OCI-LY3 (cell line): ENCODE measurements at regions not wholly inside any gene's neighbourhood (a gene's known extent, or its start where the extent isn't known, plus 50 kb on each side); places are given as distances from the start of the nearest gene placed in this dataset.

ENCODE experiments used
- H2AFZ ChIP-seq: fragments of 200-600, 300-600 bp; shearing (Covaris generic); 2 replicates; pipeline ENCODE4 v1.6.0; 2014; ENCODE audit warnings: antibody characterized with exemption, low read depth, low read length
- H3K27ac ChIP-seq: fragments of 200-600, 300-600 bp; sonication (generic); 2 replicates; pipeline ENCODE4 v1.5.1; 2014; ENCODE audit warnings: mild to moderate bottlenecking, low read length, moderate library complexity, mixed read lengths
- H3K27me3 ChIP-seq: fragments of 200-600, 300-600 bp; sonication (generic); 2 replicates; pipeline ENCODE4 v1.6.1; 2014; ENCODE audit warnings: low read depth, low read length, mixed read lengths
- H3K36me3 ChIP-seq: fragments of 200-600, 300-600 bp; sonication (generic); replicated peaks from 2 replicates; pipeline ENCODE3; 2014; ENCODE audit warnings: low read depth, low read length, mixed read lengths
- H3K4me1 ChIP-seq: fragments of 300-600, 200-600 bp; sonication (generic); 2 replicates; pipeline ENCODE4 v1.6.1; 2014; ENCODE audit warnings: low read length, mixed read lengths
- H3K4me2 ChIP-seq: fragments of 200-600, 300-600 bp; sonication (generic); 2 replicates; pipeline ENCODE4 v1.6.1; 2014; ENCODE audit warnings: low read length, mixed read lengths
- H3K4me3 ChIP-seq: fragments of 300-600, 200-600 bp; sonication (generic); 2 replicates; pipeline ENCODE4 v1.5.1; 2014; ENCODE audit warnings: antibody characterized with exemption, mild to moderate bottlenecking, low read length, moderate library complexity
- H3K79me2 ChIP-seq: fragments of 300-600, 200-600 bp; shearing (Covaris generic); 2 replicates; pipeline ENCODE4 v1.6.1; 2014; ENCODE audit warnings: mild to moderate bottlenecking, low read length, mixed read lengths
- H3K9ac ChIP-seq: fragments of 300-600, 200-600 bp; shearing (Covaris generic); 2 replicates; pipeline ENCODE4 v1.6.0; 2014; ENCODE audit warnings: mild to moderate bottlenecking, low read length, moderate library complexity
- H3K9me3 ChIP-seq: fragments of 200-600, 300-600 bp; shearing (Covaris generic); 2 replicates; pipeline ENCODE4 v1.6.1; 2014; ENCODE audit warnings: low read length, mixed read lengths; ENCODE audit not compliant: insufficient read depth
- H4K20me1 ChIP-seq: fragments of 200-600, 300-600 bp; sonication (generic); 2 replicates; pipeline ENCODE4 v1.6.1; 2016; ENCODE audit warnings: low read length, mixed read lengths; ENCODE audit not compliant: insufficient read depth
- EZH2phosphoT487 ChIP-seq: fragments of 200-600 bp; shearing (Covaris generic); IDR thresholded peaks from 2 replicates; pipeline ENCODE4 v1.6.1; 2018; ENCODE audit warnings: antibody characterized with exemption, mixed run types, low read depth
- TF ChIP-seq, protein P1 (sequence below): fragments of 200-600, 300-600 bp; sonication (generic); IDR thresholded peaks from 2 replicates; pipeline ENCODE4 v1.5.1; 2014; ENCODE audit warnings: antibody characterized with exemption, low read length, low read depth

GRCh38 chr3:144774897-144775296, 803.3 kb downstream of the DIPK2A start:
- H3K27me3 ChIP-seq: no peaks in the 10 kb centered on the region
- H3K79me2 ChIP-seq: no peaks in the 10 kb centered on the region
- no peak overlapping the region for H3K27ac ChIP-seq
- H3K9me3 ChIP-seq: no peaks in the 10 kb centered on the region
- peaks cover 12% of the 10 kb centered on the region for H3K4me1 ChIP-seq
- no peak overlapping the region for H2AFZ ChIP-seq
- H3K36me3 ChIP-seq: no peaks in the 10 kb centered on the region
- H3K4me2 ChIP-seq: no peak overlapping the region
- H3K9ac ChIP-seq: no peak overlapping the region
- no peak for TF ChIP-seq EZH2phosphoT487
- TF ChIP-seq, protein P1, sequence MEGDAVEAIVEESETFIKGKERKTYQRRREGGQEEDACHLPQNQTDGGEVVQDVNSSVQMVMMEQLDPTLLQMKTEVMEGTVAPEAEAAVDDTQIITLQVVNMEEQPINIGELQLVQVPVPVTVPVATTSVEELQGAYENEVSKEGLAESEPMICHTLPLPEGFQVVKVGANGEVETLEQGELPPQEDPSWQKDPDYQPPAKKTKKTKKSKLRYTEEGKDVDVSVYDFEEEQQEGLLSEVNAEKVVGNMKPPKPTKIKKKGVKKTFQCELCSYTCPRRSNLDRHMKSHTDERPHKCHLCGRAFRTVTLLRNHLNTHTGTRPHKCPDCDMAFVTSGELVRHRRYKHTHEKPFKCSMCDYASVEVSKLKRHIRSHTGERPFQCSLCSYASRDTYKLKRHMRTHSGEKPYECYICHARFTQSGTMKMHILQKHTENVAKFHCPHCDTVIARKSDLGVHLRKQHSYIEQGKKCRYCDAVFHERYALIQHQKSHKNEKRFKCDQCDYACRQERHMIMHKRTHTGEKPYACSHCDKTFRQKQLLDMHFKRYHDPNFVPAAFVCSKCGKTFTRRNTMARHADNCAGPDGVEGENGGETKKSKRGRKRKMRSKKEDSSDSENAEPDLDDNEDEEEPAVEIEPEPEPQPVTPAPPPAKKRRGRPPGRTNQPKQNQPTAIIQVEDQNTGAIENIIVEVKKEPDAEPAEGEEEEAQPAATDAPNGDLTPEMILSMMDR: peak; percentile 44
- H4K20me1 ChIP-seq: no peaks in the 10 kb centered on the region
- H3K4me3 ChIP-seq: no peak overlapping the region

GRCh38 chr3:144775551-144775950, 803.9 kb downstream of the DIPK2A start:
- H3K4me1 ChIP-seq: peaks cover 11% of the 10 kb centered on the region
- H3K9me3 ChIP-seq: no peaks in the 10 kb centered on the region
- TF ChIP-seq EZH2phosphoT487: no peak
- TF ChIP-seq, protein P1: no peak
- H3K9ac ChIP-seq: no peak overlapping the region
- no peaks in the 10 kb centered on the region for H4K20me1 ChIP-seq
- H3K4me2 ChIP-seq: no peak overlapping the region
- H3K27ac ChIP-seq: no peak overlapping the region
- no peak overlapping the region for H3K4me3 ChIP-seq
- no peak overlapping the region for H2AFZ ChIP-seq
- H3K36me3 ChIP-seq: no peaks in the 10 kb centered on the region
- no peaks in the 10 kb centered on the region for H3K79me2 ChIP-seq
- H3K27me3 ChIP-seq: no peaks in the 10 kb centered on the region

DNA sequence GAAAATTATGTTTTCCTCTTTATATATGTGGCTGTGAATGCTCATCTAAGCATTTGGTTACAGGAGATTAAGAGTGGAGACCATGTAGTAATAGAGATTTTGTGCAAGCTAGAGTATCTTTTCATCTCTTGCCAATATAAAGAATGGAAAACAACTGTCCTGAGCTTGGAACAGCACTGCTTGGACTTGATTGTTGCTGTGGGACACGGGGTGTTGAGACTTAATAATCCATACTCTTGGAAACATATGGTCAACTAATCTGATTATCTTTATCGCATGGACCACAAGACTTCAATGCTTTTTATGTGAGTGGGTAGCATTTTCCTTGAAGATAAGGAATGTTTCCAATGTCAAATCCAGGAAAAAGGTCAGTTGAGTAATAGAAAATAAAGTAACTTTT, 806.3 kb downstream of the DIPK2A start:
- Histone ChIP-seq H3K4me3 (no peak overlapping the region), H3K27me3 (no peaks in the 10 kb centered on the region), H3K4me2 (no peak overlapping the region), H3K36me3 (no peaks in the 10 kb centered on the region), H3K9me3 (no peaks in the 10 kb centered on the region), H3K27ac (no peak overlapping the region), H3K4me1 (no peaks in the 10 kb centered on the region), H4K20me1 (no peaks in the 10 kb centered on the region), H3K79me2 (no peaks in the 10 kb centered on the region), H2AFZ (no peak overlapping the region), H3K9ac (no peak overlapping the region)
- TF ChIP-seq, protein P1: no peak
- TF ChIP-seq EZH2phosphoT487: no peak

GRCh38 chr3:144791034-144791433, 819.4 kb downstream of the DIPK2A start:
- Histone ChIP-seq H4K20me1 (no peaks in the 10 kb centered on the region), H3K36me3 (no peaks in the 10 kb centered on the region), H3K4me3 (no peak overlapping the region), H3K9me3 (no peaks in the 10 kb centered on the region), H2AFZ (no peak overlapping the region), H3K27me3 (no peaks in the 10 kb centered on the region), H3K4me1 (no peaks in the 10 kb centered on the region), H3K79me2 (no peaks in the 10 kb centered on the region), H3K27ac (no peak overlapping the region), H3K9ac (no peak overlapping the region), H3K4me2 (no peak overlapping the region)
- TF ChIP-seq EZH2phosphoT487: no peak
- TF ChIP-seq, protein P1: no peak
